Fibroblast of lung (primary cell): ENCODE measurements at regions not wholly inside any gene's neighbourhood (a gene's known extent, or its start where the extent isn't known, plus 50 kb on each side); places are given as distances from the start of the nearest gene placed in this dataset.

Source experiments
- DNase-seq, 2 donors: peaks; one replicate each; pipeline versions ENCODE4 v3.0.0 to v3.0.0-alpha.2; 2010; ENCODE audit warnings: low read depth in 2 of 2
- H2AFZ ChIP-seq: 2 replicates; pipeline ENCODE4 v1.5.1; 2012; ENCODE audit warnings: low read length, control low read depth, inconsistent platforms
- H3K27ac ChIP-seq: 2 replicates; pipeline ENCODE4 v1.5.1; 2011; ENCODE audit warnings: low read length, control low read depth; ENCODE audit not compliant: insufficient read depth
- H3K27me3 ChIP-seq: 2 replicates; pipeline ENCODE4 v1.5.1; 2011; ENCODE audit warnings: mild to moderate bottlenecking, low read length; ENCODE audit not compliant: control insufficient read depth, insufficient read depth
- H3K36me3 ChIP-seq: 2 replicates; pipeline ENCODE4 v1.5.1; 2011; ENCODE audit warnings: low read length; ENCODE audit not compliant: control insufficient read depth, insufficient read depth
- H3K4me1 ChIP-seq: 2 replicates; pipeline ENCODE4 v1.5.1; 2011; ENCODE audit warnings: low read length; ENCODE audit not compliant: control insufficient read depth, insufficient read depth; ENCODE audit errors: extremely low read depth
- H3K4me2 ChIP-seq: 2 replicates; pipeline ENCODE4 v1.5.1; 2011; ENCODE audit warnings: low read length, control low read depth; ENCODE audit not compliant: insufficient read depth; ENCODE audit errors: extremely low read depth
- H3K4me3 ChIP-seq, 4 experiments: fragments of 200-600 bp in 1 of 4; sonication (generic) in 1 of 4; replicated peaks in 1 of 4; 2 replicates each; pipeline ENCODE4 v1.5.1; 2011 to 2016; ENCODE audit warnings: low read length in 4 of 4, low read depth in 3 of 4, mild to moderate bottlenecking in 3 of 4, control low read depth in 2 of 4, inconsistent platforms in 1 of 4, mixed read lengths in 1 of 4; ENCODE audit not compliant: insufficient read depth in 1 of 4; ENCODE audit errors: control extremely low read depth in 1 of 4
- H3K79me2 ChIP-seq: 2 replicates; pipeline ENCODE4 v1.5.1; 2012; ENCODE audit warnings: mild to moderate bottlenecking, low read length, inconsistent platforms; ENCODE audit not compliant: control insufficient read depth, insufficient read depth
- H3K9ac ChIP-seq: 2 replicates; pipeline ENCODE4 v1.5.1; 2011; ENCODE audit warnings: mild to moderate bottlenecking, low read length, control low read depth; ENCODE audit not compliant: insufficient read depth
- H3K9me3 ChIP-seq: 2 replicates; pipeline ENCODE4 v1.5.1; 2012; ENCODE audit warnings: low read depth, low read length; ENCODE audit not compliant: control insufficient read depth, insufficient read depth
- H4K20me1 ChIP-seq: 2 replicates; pipeline ENCODE4 v1.5.1; 2011; ENCODE audit warnings: low read length; ENCODE audit not compliant: control insufficient read depth, insufficient read depth; ENCODE audit errors: extremely low read depth
- EZH2 ChIP-seq: IDR thresholded peaks from 2 replicates; pipeline ENCODE4 v1.5.1; 2012; ENCODE audit warnings: low read length, control low read depth, mild to moderate bottlenecking; ENCODE audit errors: missing control alignments
- TF ChIP-seq, protein P1 (sequence below), 2 donors: IDR thresholded peaks in 1 of 2; conservative IDR thresholded peaks in 1 of 2; 1 replicate in 1 of 2; 2 replicates in 1 of 2; pipeline ENCODE4 v1.5.1; 2011 to 2012; ENCODE audit warnings: low read length in 2 of 2, control low read depth in 1 of 2, inconsistent platforms in 1 of 2, low read depth in 1 of 2, mild to moderate bottlenecking in 1 of 2

DNA sequence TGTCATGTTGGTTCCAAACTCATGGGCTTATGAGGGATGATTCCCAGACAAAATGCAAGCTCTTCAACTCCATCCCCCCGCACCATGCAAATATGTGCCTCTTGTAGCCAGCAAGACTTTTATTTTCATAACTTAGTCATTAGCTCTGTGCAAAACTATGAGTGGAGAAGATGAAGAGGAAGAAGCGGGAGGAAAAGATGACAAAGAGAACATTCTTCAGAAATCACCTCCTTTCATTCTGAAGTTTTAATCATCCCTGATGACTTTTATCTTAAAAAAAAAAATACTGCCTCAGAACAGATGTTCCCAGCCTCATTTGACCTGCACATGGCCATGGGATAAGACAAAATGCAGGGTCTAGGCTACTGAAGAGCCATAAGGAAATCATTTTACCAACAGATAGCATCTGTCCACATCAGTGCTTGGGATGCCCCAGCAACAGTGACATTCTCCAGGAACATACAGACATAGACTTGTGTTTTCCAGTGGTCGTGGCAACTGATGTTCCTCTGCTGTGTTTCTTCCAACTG lies 145.5 kb downstream of the WNT5A start:
- no peak overlapping the region for H3K9ac ChIP-seq
- no peaks in the 10 kb centered on the region for H3K79me2 ChIP-seq
- H3K4me2 ChIP-seq: no peak overlapping the region
- H3K27me3 ChIP-seq: no peaks in the 10 kb centered on the region
- peak in 1 of 2 donors; percentile 78 for DNase-seq
- H3K27ac ChIP-seq: no peak overlapping the region
- no peak overlapping the region for H3K4me3 ChIP-seq
- no peaks in the 10 kb centered on the region for H3K9me3 ChIP-seq
- H2AFZ ChIP-seq: no peak overlapping the region
- no peaks in the 10 kb centered on the region for H3K36me3 ChIP-seq
- H3K4me1 ChIP-seq: no peaks in the 10 kb centered on the region
- H4K20me1 ChIP-seq: no peaks in the 10 kb centered on the region
- TF ChIP-seq, protein P1, sequence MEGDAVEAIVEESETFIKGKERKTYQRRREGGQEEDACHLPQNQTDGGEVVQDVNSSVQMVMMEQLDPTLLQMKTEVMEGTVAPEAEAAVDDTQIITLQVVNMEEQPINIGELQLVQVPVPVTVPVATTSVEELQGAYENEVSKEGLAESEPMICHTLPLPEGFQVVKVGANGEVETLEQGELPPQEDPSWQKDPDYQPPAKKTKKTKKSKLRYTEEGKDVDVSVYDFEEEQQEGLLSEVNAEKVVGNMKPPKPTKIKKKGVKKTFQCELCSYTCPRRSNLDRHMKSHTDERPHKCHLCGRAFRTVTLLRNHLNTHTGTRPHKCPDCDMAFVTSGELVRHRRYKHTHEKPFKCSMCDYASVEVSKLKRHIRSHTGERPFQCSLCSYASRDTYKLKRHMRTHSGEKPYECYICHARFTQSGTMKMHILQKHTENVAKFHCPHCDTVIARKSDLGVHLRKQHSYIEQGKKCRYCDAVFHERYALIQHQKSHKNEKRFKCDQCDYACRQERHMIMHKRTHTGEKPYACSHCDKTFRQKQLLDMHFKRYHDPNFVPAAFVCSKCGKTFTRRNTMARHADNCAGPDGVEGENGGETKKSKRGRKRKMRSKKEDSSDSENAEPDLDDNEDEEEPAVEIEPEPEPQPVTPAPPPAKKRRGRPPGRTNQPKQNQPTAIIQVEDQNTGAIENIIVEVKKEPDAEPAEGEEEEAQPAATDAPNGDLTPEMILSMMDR (conservative IDR thresholded peaks at IDR 0.05 in 1 of 2, IDR thresholded peaks at IDR 0.05 in 1 of 2; ENCODE audit: low read depth in 1 of 2, low read length in 2 of 2): no peak
- TF ChIP-seq EZH2: no peak

DNA sequence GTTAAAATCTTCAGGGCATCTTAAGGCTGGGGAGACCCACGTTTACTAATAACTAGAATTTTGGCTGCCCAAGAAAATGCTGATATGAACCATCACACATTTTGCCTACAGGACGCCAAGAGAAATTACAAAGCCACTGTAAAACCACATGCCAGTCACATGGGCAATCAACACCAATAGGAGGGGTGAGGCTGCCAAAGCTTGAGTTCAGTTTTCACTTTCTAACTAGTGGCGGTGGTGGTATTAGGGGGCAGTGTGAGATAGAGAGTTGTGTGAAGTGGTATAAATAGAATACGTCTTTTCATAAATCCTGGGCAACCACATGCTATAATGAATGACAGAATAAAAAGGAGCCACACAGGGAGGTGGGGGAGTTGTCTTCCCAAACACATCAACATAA lies 147.3 kb downstream of the WNT5A start:
- Histone ChIP-seq H3K9ac (no peak overlapping the region), H3K27ac (no peak overlapping the region), H3K4me1 (no peaks in the 10 kb centered on the region), H4K20me1 (no peaks in the 10 kb centered on the region), H3K4me3 (no peak overlapping the region), H3K9me3 (no peaks in the 10 kb centered on the region), H3K4me2 (no peak overlapping the region), H3K36me3 (no peaks in the 10 kb centered on the region), H3K27me3 (no peaks in the 10 kb centered on the region), H2AFZ (no peak overlapping the region), H3K79me2 (no peaks in the 10 kb centered on the region)
- no peak for TF ChIP-seq EZH2
- TF ChIP-seq, protein P1 (conservative IDR thresholded peaks at IDR 0.05 in 1 of 2, IDR thresholded peaks at IDR 0.05 in 1 of 2; ENCODE audit: low read depth in 1 of 2, low read length in 2 of 2): no peak
- DNase-seq: no peak

DNA sequence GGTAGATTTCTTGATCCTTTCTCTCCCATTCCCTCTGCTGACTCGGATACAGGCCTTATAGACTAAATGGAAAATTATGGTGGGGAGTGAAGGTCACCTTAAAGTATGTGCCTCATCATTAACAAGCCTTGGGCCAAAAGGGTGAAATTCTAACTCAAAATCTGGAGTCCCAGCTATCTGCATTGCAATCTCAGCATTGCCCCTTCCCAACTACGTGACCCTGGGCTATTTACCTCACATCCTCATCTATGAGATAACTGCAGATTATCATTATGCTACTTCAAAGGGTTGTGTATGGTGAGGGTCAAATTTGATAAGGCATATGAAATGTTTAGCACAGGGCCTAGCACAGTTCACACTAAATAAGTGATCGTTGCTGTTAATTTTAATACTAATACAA lies 147.7 kb downstream of the WNT5A start:
- Histone ChIP-seq H4K20me1 (no peaks in the 10 kb centered on the region), H3K4me2 (no peak overlapping the region), H3K27ac (no peak overlapping the region), H3K4me3 (no peak overlapping the region), H3K27me3 (no peaks in the 10 kb centered on the region), H3K79me2 (no peaks in the 10 kb centered on the region), H3K9ac (no peak overlapping the region), H3K9me3 (no peaks in the 10 kb centered on the region), H3K36me3 (no peaks in the 10 kb centered on the region), H2AFZ (no peak overlapping the region), H3K4me1 (no peaks in the 10 kb centered on the region)
- TF ChIP-seq EZH2: no peak
- TF ChIP-seq, protein P1 (conservative IDR thresholded peaks at IDR 0.05 in 1 of 2, IDR thresholded peaks at IDR 0.05 in 1 of 2; ENCODE audit: low read depth in 1 of 2, low read length in 2 of 2): no peak
- no peak for DNase-seq
